ENCODE measurements at regions not wholly inside any gene's neighbourhood (a gene's known extent, or its start where the extent isn't known, plus 50 kb on each side); places are given as distances from the start of the nearest gene placed in this dataset.

- TF ChIP-seq CTCF (IDR thresholded peaks at IDR 0.05) = no peak
- TF ChIP-seq REST (IDR thresholded peaks at IDR 0.05) = no peak
Measured at GRCh38 chr11:128357073-128357472, 230.3 kb downstream of the ETS1 start.
